ENCODE measurements at regions not wholly inside any gene's neighbourhood (a gene's known extent, or its start where the extent isn't known, plus 50 kb on each side); places are given as distances from the start of the nearest gene placed in this dataset.

GRCh38 chr15:22240403-22240802, 160.1 kb downstream of the OR4M2 start:
- no peak for TF ChIP-seq CTCF (conservative IDR thresholded peaks at IDR 0.05; ENCODE audit: low read depth in 2 of 2)
- TF ChIP-seq EZH2phosphoT487 (IDR thresholded peaks at IDR 0.05; ENCODE audit: unreplicated experiment), result no peak
- no peak for TF ChIP-seq ETS1 (IDR thresholded peaks at IDR 0.05)
- TF ChIP-seq POLR2AphosphoS5 (IDR thresholded peaks at IDR 0.05; ENCODE audit: low read depth), result no peak
- no peak for TF ChIP-seq EZH2 (IDR thresholded peaks at IDR 0.05; ENCODE audit: low read depth, unreplicated experiment)
- no peak for TF ChIP-seq REST (IDR thresholded peaks at IDR 0.05; ENCODE audit: unreplicated experiment)
- no peak for TF ChIP-seq CREB1 (CRISPR knock-in tag; IDR thresholded peaks at IDR 0.05; ENCODE audit: low read depth)
- TF ChIP-seq NANOG (IDR thresholded peaks at IDR 0.05; ENCODE audit: borderline replicate concordance), result no peak
- no peak for TF ChIP-seq JUNB (IDR thresholded peaks at IDR 0.05; ENCODE audit: unreplicated experiment)
- TF ChIP-seq STAT1 (IDR thresholded peaks at IDR 0.05; ENCODE audit: unreplicated experiment), result no peak
- TF ChIP-seq ZNF331 (CRISPR knock-in tag; IDR thresholded peaks at IDR 0.05; ENCODE audit: low read depth), result no peak

Measured in GM23338 (cell line).